Liver (tissue), 3 donors: ENCODE measurements at regions not wholly inside any gene's neighbourhood (a gene's known extent, or its start where the extent isn't known, plus 50 kb on each side); places are given as distances from the start of the nearest gene placed in this dataset.

Experiments used
- ATF3 ChIP-seq: IDR thresholded peaks from 2 replicates; pipeline ENCODE4 v1.6.1; 2016; ENCODE audit warnings: antibody characterized with exemption
- CTCF ChIP-seq: fragments of 150-350 bp; IDR thresholded peaks from 2 replicates; pipeline ENCODE4 v1.5.1; 2017; ENCODE audit warnings: improper control_type of control experiment, low read depth, low read length; ENCODE audit not compliant: missing input control
- EGR1 ChIP-seq, 2 donors: IDR thresholded peaks; 2 replicates each; pipeline ENCODE4 v1.6.1; 2016 to 2018; ENCODE audit warnings: antibody characterized with exemption in 2 of 2, low read depth in 2 of 2
- FOXA1 ChIP-seq: IDR thresholded peaks from 2 replicates; pipeline ENCODE4 v1.6.1; 2016; ENCODE audit warnings: antibody characterized with exemption
- GABPA ChIP-seq, 2 donors: IDR thresholded peaks in 1 of 2; conservative IDR thresholded peaks in 1 of 2; 2 replicates each; pipeline ENCODE4 v1.6.1; 2016; ENCODE audit warnings: antibody characterized with exemption in 2 of 2, mild to moderate bottlenecking in 1 of 2, moderate library complexity in 1 of 2
- JUND ChIP-seq, 2 donors: IDR thresholded peaks; 2 replicates each; pipeline ENCODE4 v1.6.1; 2016; ENCODE audit warnings: antibody characterized with exemption in 2 of 2
- RAD21 ChIP-seq, 2 donors: IDR thresholded peaks; 2 replicates each; pipeline ENCODE4 v1.6.1; 2016; ENCODE audit warnings: antibody characterized with exemption in 2 of 2, mild to moderate bottlenecking in 2 of 2
- REST ChIP-seq: IDR thresholded peaks from 2 replicates; pipeline ENCODE4 v1.6.1; 2016; ENCODE audit warnings: antibody characterized with exemption, mild to moderate bottlenecking
- SP1 ChIP-seq: IDR thresholded peaks from 2 replicates; pipeline ENCODE4 v1.6.1; 2018; ENCODE audit warnings: antibody characterized with exemption, mild to moderate bottlenecking
- TAF1 ChIP-seq: conservative IDR thresholded peaks from 2 replicates; pipeline ENCODE4 v1.6.1; 2016; ENCODE audit warnings: antibody characterized with exemption, mild to moderate bottlenecking
- YY1 ChIP-seq: IDR thresholded peaks from 2 replicates; pipeline ENCODE4 v1.6.1; 2016; ENCODE audit warnings: antibody characterized with exemption, mild to moderate bottlenecking
- ZBTB33 ChIP-seq: IDR thresholded peaks from 2 replicates; pipeline ENCODE4 v1.6.1; 2016; ENCODE audit warnings: antibody characterized with exemption
- TF ChIP-seq, protein P1 (sequence below): IDR thresholded peaks from 2 replicates; pipeline ENCODE4 v1.6.1; 2016; ENCODE audit warnings: antibody characterized with exemption
- donor health status: healthy.
- donor health status: healthy.

DNA sequence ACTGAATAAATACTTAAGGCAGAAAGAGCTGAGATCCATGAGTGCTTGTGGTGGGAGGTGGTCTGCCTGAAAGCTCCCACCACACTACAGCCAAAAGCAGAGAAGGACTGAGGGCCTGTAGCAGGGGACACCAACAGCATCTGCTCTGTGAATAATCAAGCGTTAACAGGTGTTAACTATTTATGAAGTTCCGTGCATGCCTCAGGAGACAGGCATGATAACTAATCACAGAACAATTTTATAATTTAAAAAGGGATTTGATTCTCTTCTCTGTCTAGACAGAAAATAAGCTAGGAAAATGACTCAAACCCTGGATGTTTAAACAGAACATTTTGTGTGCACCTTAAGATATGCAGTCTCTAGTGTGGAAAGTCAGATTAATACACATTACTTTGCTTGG is 61.5 kb upstream of the GHITM start:
- no peak for TF ChIP-seq REST
- no peak for TF ChIP-seq RAD21 (IDR thresholded peaks at IDR 0.05)
- TF ChIP-seq CTCF = no peak
- no peak for TF ChIP-seq EGR1 (IDR thresholded peaks at IDR 0.05; ENCODE audit: low read depth in 2 of 2)
- TF ChIP-seq GABPA (IDR thresholded peaks at IDR 0.05 in 1 of 2, conservative IDR thresholded peaks at IDR 0.05 in 1 of 2) = no peak
- TF ChIP-seq ATF3 = no peak
- TF ChIP-seq, protein P1, sequence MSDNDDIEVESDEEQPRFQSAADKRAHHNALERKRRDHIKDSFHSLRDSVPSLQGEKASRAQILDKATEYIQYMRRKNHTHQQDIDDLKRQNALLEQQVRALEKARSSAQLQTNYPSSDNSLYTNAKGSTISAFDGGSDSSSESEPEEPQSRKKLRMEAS = no peak
- no peak for TF ChIP-seq FOXA1
- no peak for TF ChIP-seq SP1
- TF ChIP-seq ZBTB33 = no peak
- no peak for TF ChIP-seq TAF1
- no peak for TF ChIP-seq JUND (IDR thresholded peaks at IDR 0.05)
- TF ChIP-seq YY1 = no peak
